GM12892 (cell line): ENCODE measurements at regions not wholly inside any gene's neighbourhood (a gene's known extent, or its start where the extent isn't known, plus 50 kb on each side); places are given as distances from the start of the nearest gene placed in this dataset.

Source experiments
- POLR2A ChIP-seq: IDR thresholded peaks from 2 replicates; pipeline ENCODE4 v1.6.1; 2011; ENCODE audit warnings: low read depth, low read length, control low read depth
- TAF1 ChIP-seq: IDR thresholded peaks from 2 replicates; pipeline ENCODE4 v1.6.1; 2011; ENCODE audit warnings: low read depth, mild to moderate bottlenecking, control low read depth, low read length, borderline replicate concordance

GRCh38 chr9:18255158-18255629 is 218.8 kb upstream of the ADAMTSL1 start:
- TF ChIP-seq POLR2A: no peak
- TF ChIP-seq TAF1: no peak
